HCT116 (cell line): ENCODE measurements at regions not wholly inside any gene's neighbourhood (a gene's known extent, or its start where the extent isn't known, plus 50 kb on each side); places are given as distances from the start of the nearest gene placed in this dataset.

ENCODE experiments used
- ATAC-seq: fragments of 200-7000 bp; cut with Tn5 transposase; 2 replicates; pipeline ENCODE4 v1.9.1; 2020; ENCODE audit warnings: mild to moderate bottlenecking, moderate library complexity
- BruUV-seq: library from RNA; stranded (reverse); fragments of 400-500 nt; replicated peaks from 2 replicates; lab custom pipeline; 2021; lab: Mats Ljungman, UMichigan
- CTCF ChIA-PET: fragments of 300-600 bp; sonication (Branson Sonifier 250); formaldehyde crosslinking; loops from one replicate; lab custom pipeline; 2021; ENCODE audit warnings: antibody characterized with exemption; lab: Charles Lee
- POLR2A ChIA-PET: fragments of 300-600, 350-600 bp; sonication (Branson Sonifier 250); formaldehyde crosslinking; loops from one replicate; lab custom pipeline; 2021; ENCODE audit warnings: antibody characterized with exemption; lab: Charles Lee
- RAD21 ChIA-PET, 2 experiments: fragments of 300-600 bp; sonication (Branson Sonifier 250); formaldehyde crosslinking; loops; one replicate each; lab custom pipeline; 2023; ENCODE audit warnings: low total read pairs in 2 of 2; ENCODE audit not compliant: uncharacterized antibody in 2 of 2, unreplicated experiment in 2 of 2, low non-redundant PET in 1 of 2; lab: Charles Lee
- DNase-seq: peaks from one replicate; pipeline ENCODE4 v3.0.0-alpha.2; 2010; ENCODE audit warnings: low read depth, low spot score
- H2AFZ ChIP-seq: fragments of 200-600 bp; shearing (Covaris generic), sonication (generic); 2 replicates; pipeline ENCODE4 v1.6.1; 2017; ENCODE audit warnings: low read depth, mixed run types, mixed read lengths, antibody characterized with exemption, low read length; ENCODE audit not compliant: poor library complexity, severe bottlenecking
- H3K27ac ChIP-seq: 2 replicates; pipeline ENCODE4 v1.5.1; 2012; ENCODE audit warnings: low read depth, low read length
- H3K27me3 ChIP-seq: fragments of 200-600 bp; sonication (generic); 2 replicates; pipeline ENCODE4 v1.6.1; 2016; ENCODE audit warnings: mixed run types, low read length, mixed read lengths; ENCODE audit not compliant: insufficient read depth
- H3K36me3 ChIP-seq, 2 experiments: fragments of 200-500 bp in 1 of 2; fragments of 200-600 bp in 1 of 2; sonication (Bioruptor generic) in 1 of 2; sonication (generic) in 1 of 2; 2 replicates each; pipeline versions ENCODE4 v1.5.1 to v1.6.1; 2014 to 2016; ENCODE audit warnings: low read length in 2 of 2, inconsistent platforms in 1 of 2, mixed read lengths in 1 of 2, mixed run types in 1 of 2; ENCODE audit not compliant: insufficient read depth in 2 of 2, control insufficient read depth in 1 of 2
- H3K4me1 ChIP-seq, 2 experiments: fragments of 200-600 bp in 1 of 2; sonication (generic) in 1 of 2; 2 replicates each; pipeline versions ENCODE4 v1.5.1 to v1.6.1; 2012 to 2017; ENCODE audit warnings: low read length in 2 of 2, inconsistent platforms in 1 of 2, mild to moderate bottlenecking in 1 of 2, mixed read lengths in 1 of 2, mixed run types in 1 of 2, moderate library complexity in 1 of 2; ENCODE audit not compliant: insufficient read depth in 2 of 2, control insufficient read depth in 1 of 2
- H3K4me2 ChIP-seq: fragments of 200-600 bp; sonication (generic); 2 replicates; pipeline ENCODE4 v1.6.1; 2017; ENCODE audit warnings: mixed run types, low read length, mixed read lengths
- H3K4me3 ChIP-seq, 2 experiments: fragments of 200-600 bp in 1 of 2; sonication (generic) in 1 of 2; replicated peaks in 1 of 2; 2 replicates each; pipeline ENCODE4 v1.5.1; 2011 to 2016; ENCODE audit warnings: low read length in 2 of 2, control low read depth in 1 of 2, low read depth in 1 of 2, mild to moderate bottlenecking in 1 of 2, mixed read lengths in 1 of 2, mixed run types in 1 of 2
- H3K79me2 ChIP-seq: fragments of 200-600 bp; sonication (generic); 2 replicates; pipeline ENCODE4 v1.6.1; 2017; ENCODE audit warnings: mild to moderate bottlenecking, mixed run types, low read length, moderate library complexity, mixed read lengths; ENCODE audit not compliant: insufficient read depth
- H3K9ac ChIP-seq: fragments of 200-600 bp; sonication (generic); 2 replicates; pipeline ENCODE4 v1.6.1; 2016; ENCODE audit warnings: low read length, mixed read lengths
- H3K9me2 ChIP-seq: fragments of 200-600 bp; sonication (generic), shearing (Covaris generic); 2 replicates; pipeline ENCODE4 v1.6.1; 2017; ENCODE audit warnings: mixed run types, mild to moderate bottlenecking, moderate library complexity; ENCODE audit not compliant: insufficient read depth
- H3K9me3 ChIP-seq, 2 experiments: fragments of 200-500 bp in 1 of 2; fragments of 200-600 bp in 1 of 2; sonication (Bioruptor generic) in 1 of 2; sonication (generic) in 1 of 2; 2 replicates each; pipeline ENCODE4 v1.6.1; 2014 to 2017; ENCODE audit warnings: low read length in 2 of 2, mixed read lengths in 2 of 2, inconsistent platforms in 1 of 2, low read depth in 1 of 2, mild to moderate bottlenecking in 1 of 2, mixed run types in 1 of 2, moderate library complexity in 1 of 2; ENCODE audit not compliant: control insufficient read depth in 1 of 2, insufficient read depth in 1 of 2
- H4K20me1 ChIP-seq: fragments of 200-600 bp; sonication (generic), shearing (Covaris generic); 2 replicates; pipeline ENCODE4 v1.6.1; 2017; ENCODE audit warnings: mixed run types, mild to moderate bottlenecking, moderate library complexity; ENCODE audit not compliant: insufficient read depth
- ELF1 ChIP-seq: IDR thresholded peaks from 2 replicates; pipeline ENCODE4 v1.6.1; 2012; ENCODE audit warnings: low read depth, borderline replicate concordance
- EZH2 ChIP-seq: fragments of 200-600 bp; sonication (generic); IDR thresholded peaks from 2 replicates; pipeline ENCODE4 v1.6.1; 2017; ENCODE audit warnings: antibody characterized with exemption, mixed run types
- EZH2phosphoT487 ChIP-seq: fragments of 200-600 bp; IDR thresholded peaks from 2 replicates; pipeline ENCODE4 v1.6.1; 2018; ENCODE audit warnings: antibody characterized with exemption, borderline replicate concordance
- FOSL1 ChIP-seq: IDR thresholded peaks from 2 replicates; pipeline ENCODE4 v1.6.1; 2012; ENCODE audit warnings: low read depth
- JUND ChIP-seq: IDR thresholded peaks from 2 replicates; pipeline ENCODE4 v1.6.1; 2012
- RAD21 ChIP-seq: IDR thresholded peaks from 2 replicates; pipeline ENCODE4 v1.6.1; 2012; ENCODE audit warnings: low read depth, mild to moderate bottlenecking
- SIN3A ChIP-seq: IDR thresholded peaks from 2 replicates; pipeline ENCODE4 v1.6.1; 2012; ENCODE audit warnings: low read depth
- SP1 ChIP-seq: IDR thresholded peaks from 2 replicates; pipeline ENCODE4 v1.6.1; 2012; ENCODE audit warnings: low read depth
- TCF7L2 ChIP-seq: IDR thresholded peaks from 2 replicates; pipeline ENCODE4 v1.7.0; 2011; ENCODE audit warnings: borderline replicate concordance, inconsistent platforms; ENCODE audit not compliant: insufficient read depth, insufficient read length; ENCODE audit errors: extremely low read depth
- intact Hi-C: fragments of 100-400 bp; cut with micrococcal nuclease; formaldehyde crosslinking; loops from 2 replicates; pipeline ENCODE4 v1.10.0; 2022
- TF ChIP-seq, protein P1 (sequence below): IDR thresholded peaks from 2 replicates; pipeline ENCODE4 v1.6.1; 2011; ENCODE audit warnings: mild to moderate bottlenecking, low read length, moderate library complexity; ENCODE audit not compliant: insufficient replicate concordance; ENCODE audit errors: extremely low read depth
- TF ChIP-seq, protein P2 (sequence below): IDR thresholded peaks from 2 replicates; pipeline ENCODE4 v1.6.1; 2012
- TF ChIP-seq, protein P3 (sequence below): IDR thresholded peaks from 2 replicates; pipeline ENCODE4 v1.6.1; 2012

DNA sequence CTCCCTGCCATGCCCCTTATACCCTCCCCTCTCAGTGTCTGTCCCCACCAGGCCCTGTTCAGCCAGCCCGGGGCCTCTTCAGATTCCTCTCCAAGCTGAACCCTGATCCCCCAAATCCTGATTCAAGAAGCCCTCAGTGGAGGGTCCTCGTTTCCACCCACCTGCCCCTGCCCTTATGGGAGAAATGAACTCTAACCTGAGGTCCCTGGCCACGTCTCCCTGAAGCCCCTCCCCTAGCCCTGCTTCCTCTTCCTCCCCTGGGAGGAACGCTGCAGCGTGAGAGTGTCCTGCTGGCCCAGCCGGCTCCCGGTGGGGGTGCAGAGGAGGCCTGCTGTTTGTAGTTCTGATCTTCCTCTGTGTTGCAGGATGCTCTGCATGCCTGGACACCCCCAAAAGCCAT, 56.7 kb upstream of the GLI2 start (continued):
- TF ChIP-seq, protein P1, sequence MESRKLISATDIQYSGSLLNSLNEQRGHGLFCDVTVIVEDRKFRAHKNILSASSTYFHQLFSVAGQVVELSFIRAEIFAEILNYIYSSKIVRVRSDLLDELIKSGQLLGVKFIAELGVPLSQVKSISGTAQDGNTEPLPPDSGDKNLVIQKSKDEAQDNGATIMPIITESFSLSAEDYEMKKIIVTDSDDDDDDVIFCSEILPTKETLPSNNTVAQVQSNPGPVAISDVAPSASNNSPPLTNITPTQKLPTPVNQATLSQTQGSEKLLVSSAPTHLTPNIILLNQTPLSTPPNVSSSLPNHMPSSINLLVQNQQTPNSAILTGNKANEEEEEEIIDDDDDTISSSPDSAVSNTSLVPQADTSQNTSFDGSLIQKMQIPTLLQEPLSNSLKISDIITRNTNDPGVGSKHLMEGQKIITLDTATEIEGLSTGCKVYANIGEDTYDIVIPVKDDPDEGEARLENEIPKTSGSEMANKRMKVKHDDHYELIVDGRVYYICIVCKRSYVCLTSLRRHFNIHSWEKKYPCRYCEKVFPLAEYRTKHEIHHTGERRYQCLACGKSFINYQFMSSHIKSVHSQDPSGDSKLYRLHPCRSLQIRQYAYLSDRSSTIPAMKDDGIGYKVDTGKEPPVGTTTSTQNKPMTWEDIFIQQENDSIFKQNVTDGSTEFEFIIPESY, result no peak
- TF ChIP-seq, all 23 proteins: peak for 0

DNA sequence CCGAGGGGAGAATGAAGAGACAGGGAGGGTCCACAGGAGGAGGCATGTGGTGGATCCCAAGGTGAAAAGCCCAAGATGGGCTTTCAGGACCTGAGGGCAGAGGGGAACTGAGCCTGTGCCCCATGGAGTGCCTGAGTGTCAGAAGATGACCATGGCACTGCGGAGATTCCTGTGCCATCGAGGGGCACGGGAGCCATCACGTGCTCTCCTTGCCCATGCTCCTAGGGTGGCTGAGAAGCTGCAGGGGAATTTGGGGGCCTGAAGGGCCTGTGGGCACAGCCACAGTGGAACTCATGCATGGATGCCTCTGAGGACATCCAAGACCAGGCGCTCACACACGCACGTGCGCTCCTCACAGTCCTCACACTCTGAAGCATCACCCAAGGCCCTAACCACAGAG, 56.1 kb upstream of the GLI2 start:
- no peak for DNase-seq
- H3K9ac ChIP-seq, result no peak overlapping the region
- CTCF ChIA-PET, result no interaction called here
- TF ChIP-seq FOSL1, result no peak
- no peak for TF ChIP-seq JUND
- no peak for TF ChIP-seq SIN3A
- no peak for TF ChIP-seq RAD21
- TF ChIP-seq, protein P2, sequence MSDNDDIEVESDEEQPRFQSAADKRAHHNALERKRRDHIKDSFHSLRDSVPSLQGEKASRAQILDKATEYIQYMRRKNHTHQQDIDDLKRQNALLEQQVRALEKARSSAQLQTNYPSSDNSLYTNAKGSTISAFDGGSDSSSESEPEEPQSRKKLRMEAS, result no peak
- TF ChIP-seq, protein P3, sequence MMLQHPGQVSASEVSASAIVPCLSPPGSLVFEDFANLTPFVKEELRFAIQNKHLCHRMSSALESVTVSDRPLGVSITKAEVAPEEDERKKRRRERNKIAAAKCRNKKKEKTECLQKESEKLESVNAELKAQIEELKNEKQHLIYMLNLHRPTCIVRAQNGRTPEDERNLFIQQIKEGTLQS, result no peak
- TF ChIP-seq EZH2, result no peak
- TF ChIP-seq EZH2phosphoT487, result no peak
- no peak for TF ChIP-seq TCF7L2
- no peak for TF ChIP-seq SP1
- no peak for TF ChIP-seq ELF1
- RAD21 ChIA-PET, result no interaction called here
- peaks cover 0 to 11% of the 10 kb centered on the region in 2 experiments; a peak in 2 of 4 replicates for H3K4me1 ChIP-seq
- H2AFZ ChIP-seq, result no peak overlapping the region
- ATAC-seq, result no peak
- H3K9me3 ChIP-seq, result no peaks in the 10 kb centered on the region
- no peak overlapping the region for H3K27ac ChIP-seq
- H3K27me3 ChIP-seq, result no peaks in the 10 kb centered on the region
- no peaks in the 10 kb centered on the region for H3K79me2 ChIP-seq
- no peaks in the 10 kb centered on the region for H4K20me1 ChIP-seq
- H3K9me2 ChIP-seq, result no peaks in the 10 kb centered on the region
- POLR2A ChIA-PET, result interaction anchor here (4.3 kb wide), 1 partner anchor 395 kb away, joined by 24 read pairs; no protein-coding TSS in a partner anchor
- no peak overlapping the region for H3K4me2 ChIP-seq
- intact Hi-C loops, result loop anchor here (5.0 kb wide), 4 partner anchors 452 to 1037 kb away; no protein-coding TSS in a partner anchor
- H3K4me3 ChIP-seq, result no peak overlapping the region
- no peaks in the 10 kb centered on the region for H3K36me3 ChIP-seq
- no TSS peak for BruUV-seq
